SIG-M5 (cell line): ENCODE measurements at regions not wholly inside any gene's neighbourhood (a gene's known extent, or its start where the extent isn't known, plus 50 kb on each side); places are given as distances from the start of the nearest gene placed in this dataset.
"Not testable (repeated sequence)": the region's sequence is repeated elsewhere in the genome, so short reads cannot be mapped to it uniquely, and the experiment has no call there.

ENCODE experiments used
- DNase-seq: peaks from one replicate; lab custom pipeline; 2025; lab: John Stamatoyannopoulos, UW

DNA sequence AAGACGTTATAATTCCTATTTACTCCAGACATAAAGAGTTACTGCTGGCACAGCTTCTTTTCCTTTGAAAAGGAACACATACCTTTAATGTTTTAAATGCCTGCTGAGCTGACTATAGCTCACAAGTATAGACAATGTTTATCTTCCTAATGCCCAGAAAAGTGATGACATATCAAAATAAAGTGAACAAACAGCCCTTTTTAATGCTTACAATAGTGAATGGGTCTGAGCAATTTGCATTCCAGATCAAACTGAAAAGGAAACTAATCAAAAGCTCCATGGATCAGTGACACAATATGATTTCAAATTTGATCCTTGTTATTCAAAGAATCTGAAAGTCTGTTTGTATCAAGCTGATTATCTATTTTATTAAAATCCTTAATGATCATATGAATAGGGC, 233.6 kb upstream of the SEMA3E start:
- DNase-seq = no peak

DNA sequence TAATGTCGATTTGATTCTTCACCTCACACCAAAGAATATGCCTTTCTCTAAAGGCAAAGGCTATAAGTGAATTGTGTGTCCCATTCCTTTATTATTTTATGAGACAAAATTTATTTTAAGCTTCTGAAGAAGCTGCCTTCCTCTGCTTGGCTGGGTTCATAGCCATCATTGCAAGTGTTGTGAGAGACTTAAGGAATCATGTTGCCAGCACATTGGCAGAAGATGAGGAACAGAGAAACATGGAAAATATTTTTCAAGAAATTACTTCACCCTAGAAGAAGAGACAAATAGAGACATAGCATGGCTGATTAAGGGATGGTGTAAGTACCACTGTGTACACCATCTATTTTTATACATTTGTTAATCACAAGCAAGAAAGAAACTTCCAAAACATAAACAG, 230.1 kb upstream of the SEMA3E start:
- no peak for DNase-seq

DNA sequence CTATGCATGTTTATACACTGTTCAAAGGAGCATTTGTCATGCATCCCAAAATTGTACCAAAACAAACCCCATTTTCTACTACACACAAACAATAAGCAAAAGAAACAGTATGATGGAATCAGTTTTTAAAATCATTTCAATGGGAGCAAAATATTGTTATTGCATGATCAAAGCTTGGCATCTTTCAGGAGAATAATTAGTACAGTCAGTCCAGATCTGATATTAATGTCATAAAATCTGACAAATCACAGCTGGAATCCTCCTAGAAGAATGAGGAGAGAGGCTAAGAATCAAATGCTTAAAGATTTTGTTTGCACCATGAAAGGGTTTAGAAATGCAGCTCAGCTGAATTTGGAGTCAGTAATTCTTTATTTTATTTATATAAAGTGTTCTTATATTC, 229.7 kb upstream of the SEMA3E start:
- no peak for DNase-seq

DNA sequence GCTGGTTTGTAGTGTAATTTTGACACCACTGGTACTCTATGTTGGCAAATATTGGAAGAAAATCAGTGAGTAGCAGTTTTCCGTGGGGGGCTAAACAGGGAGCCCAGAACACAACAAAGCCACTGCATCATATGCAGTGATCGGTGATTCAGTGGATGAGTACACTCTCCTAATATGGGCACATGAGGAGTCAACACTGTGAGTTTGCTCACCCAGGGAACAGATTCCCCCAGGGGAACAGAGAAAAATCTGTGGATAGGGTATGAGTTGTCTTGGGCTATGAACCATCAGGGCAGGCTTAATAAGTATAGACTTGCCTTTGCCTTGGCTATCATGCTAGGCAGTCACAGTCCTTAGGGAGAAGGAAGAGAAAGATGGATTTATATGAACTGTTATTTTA, 227.7 kb upstream of the SEMA3E start:
- peak; percentile 1 for DNase-seq

DNA sequence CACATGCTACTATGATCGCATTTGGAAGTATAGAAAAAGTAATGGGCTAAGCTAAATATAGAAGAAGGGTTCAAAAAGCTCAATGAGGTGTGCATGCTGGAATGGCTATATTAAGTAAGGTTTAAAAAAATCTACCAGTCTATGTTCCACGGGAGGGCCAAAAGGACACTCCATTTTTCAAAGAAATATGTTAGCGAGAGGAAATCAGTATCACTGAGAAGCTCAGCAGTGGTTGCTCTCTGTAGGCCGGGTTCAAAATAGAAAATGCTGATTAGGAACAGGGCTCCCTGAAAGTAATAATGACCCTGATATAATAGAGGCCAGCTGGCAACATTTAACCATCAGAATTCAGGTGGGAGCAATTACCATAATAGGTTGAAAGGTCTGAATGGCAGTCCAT, 224.5 kb upstream of the SEMA3E start:
- DNase-seq = no peak

DNA sequence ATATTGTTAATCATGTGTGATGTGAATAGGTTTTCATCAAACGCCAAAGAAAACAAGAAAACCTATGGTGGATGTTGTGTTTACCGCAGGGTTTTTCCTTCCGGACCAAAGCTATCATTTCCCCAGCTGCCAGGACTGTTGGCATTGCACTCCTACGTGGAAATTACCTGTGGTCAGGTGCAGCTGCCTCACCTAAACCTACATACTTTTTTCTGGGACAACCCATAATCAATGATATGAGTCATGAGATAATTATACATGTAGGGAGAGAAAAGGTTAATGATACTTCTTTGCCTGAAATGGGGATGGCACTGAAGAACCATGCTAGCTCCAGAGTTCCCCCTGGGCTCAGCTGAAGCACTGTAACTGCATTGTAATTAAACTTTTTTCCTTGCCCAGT, 223.6 kb upstream of the SEMA3E start:
- no peak for DNase-seq

DNA sequence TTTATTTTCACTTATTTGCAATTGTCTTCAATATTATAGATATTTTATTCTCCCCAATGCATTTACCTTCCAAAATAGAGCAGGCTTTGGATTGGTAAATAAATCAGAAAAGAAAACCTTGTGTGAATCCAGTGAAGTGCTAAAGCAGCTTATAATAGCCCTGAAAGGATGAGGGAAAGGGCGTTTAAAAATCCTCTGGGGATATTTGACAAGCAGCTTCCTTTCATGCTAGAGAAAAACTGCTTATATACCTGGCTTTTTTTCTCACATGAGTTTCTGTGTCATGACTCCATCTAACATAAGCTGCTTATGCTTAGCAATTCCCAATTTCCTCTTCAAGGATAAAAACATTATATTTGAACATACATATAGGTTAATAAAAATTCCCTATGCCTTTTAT, 221.6 kb upstream of the SEMA3E start:
- no peak for DNase-seq

DNA sequence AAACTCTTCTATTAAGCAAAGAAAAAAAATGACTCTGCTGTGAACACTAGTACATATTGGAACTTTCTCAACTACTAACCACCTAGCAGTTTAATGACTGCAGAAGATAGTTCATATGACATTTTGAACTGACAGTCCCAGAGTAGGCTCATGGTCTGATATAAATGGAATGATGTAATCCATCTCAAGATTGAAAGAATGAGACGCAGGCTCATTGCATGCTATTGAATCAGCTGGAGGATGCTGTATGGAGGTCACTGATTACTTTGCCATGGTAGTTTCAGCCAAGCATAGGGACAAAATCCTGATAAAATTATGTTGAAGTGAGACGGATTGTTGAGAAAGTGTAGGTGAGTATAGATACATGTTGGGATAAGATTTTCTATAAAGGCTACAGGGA, 217.6 kb upstream of the SEMA3E start:
- no peak for DNase-seq

DNA sequence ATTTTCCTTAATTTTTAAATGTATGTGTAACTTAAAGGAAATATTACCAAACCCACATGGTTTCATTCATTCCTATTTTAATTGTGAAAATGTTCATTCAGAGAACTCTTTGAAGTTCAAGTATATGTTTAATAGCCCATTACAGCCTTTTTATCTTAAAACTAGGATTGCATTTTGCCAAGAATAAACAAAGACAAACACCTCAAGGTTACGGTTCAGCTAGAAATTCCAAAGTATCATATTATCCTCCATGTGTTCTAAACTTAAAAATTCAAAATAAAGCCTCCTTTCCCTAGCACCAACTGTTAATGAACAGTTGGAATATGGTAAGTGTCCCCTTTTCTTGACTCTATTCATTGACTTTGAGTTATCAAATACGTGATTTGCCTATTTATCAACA, 215.6 kb upstream of the SEMA3E start:
- DNase-seq = no peak

DNA sequence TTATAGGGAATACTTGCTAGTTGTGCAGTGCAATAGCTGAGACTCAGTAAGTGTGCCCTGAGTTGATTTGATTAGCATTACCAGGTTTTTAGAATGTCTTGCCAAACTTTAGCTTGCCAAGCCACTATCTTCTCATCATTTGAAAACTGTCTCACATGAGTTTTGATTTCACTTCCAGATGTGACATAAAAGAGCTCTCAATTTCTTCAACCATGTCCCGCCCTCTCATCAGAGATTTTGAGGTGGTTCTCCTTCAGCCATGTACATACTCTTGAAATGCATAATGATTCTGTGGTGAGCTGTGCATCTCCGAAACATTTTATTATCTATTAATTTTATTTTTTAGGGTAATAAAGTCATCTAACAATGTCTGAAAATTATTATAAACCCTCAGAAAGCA, 215.0 kb upstream of the SEMA3E start:
- DNase-seq = no peak

DNA sequence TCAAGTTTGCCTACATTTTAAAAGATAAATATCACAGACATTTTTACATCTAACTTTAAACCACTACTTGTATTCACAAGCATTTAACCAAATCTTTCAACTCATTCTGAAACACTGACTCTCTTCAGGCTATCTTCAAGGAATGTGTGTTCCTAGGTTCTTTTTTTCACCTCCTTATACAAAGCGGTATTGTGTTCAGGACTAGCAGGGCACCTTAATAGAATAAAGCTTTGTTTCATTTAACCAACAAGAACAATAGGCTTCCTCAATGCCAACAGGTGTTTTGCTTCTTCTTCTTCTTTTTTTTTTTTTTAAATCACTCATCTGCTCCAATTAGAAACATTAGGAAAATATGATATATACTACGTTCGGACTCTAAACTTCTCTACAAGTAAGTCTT, 212.9 kb upstream of the SEMA3E start:
- DNase-seq = no peak

DNA sequence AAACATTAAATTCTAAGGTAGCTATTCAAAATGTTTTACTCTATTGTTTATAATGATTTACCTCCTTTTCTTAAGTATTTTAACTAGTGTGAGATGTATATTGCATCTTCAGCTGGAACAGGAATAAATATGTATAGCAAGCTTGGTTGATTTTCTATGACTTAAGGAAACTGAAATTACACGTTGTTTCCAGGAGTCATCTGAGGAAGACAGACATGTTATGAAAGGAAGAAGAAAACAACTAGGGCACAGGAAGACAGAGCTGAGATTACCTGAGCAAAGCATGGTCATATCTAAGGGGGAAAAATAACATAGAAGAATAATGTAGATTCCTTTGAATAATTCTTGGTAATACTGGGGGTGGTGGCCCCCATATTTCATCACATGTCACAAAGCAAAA, 210.9 kb upstream of the SEMA3E start:
- DNase-seq = no peak

DNA sequence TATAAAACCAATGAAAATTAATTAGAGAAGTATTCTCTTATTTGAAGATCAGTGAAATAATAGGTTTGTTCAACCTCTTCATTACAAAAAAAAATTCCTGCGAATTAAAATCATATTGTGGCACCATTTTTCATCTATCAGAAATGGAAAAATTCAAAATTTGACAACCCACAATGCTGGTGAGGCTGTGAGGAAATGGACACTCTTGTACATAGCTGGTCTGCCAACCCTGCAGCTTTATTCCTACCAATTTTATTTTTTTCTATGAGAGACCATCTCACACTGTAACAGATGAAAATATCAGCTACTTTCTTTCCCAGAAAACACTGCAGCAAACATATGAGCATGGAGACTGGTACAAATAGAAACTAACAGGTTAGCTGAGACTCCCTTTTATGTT, 208.8 kb upstream of the SEMA3E start:
- DNase-seq = no peak

DNA sequence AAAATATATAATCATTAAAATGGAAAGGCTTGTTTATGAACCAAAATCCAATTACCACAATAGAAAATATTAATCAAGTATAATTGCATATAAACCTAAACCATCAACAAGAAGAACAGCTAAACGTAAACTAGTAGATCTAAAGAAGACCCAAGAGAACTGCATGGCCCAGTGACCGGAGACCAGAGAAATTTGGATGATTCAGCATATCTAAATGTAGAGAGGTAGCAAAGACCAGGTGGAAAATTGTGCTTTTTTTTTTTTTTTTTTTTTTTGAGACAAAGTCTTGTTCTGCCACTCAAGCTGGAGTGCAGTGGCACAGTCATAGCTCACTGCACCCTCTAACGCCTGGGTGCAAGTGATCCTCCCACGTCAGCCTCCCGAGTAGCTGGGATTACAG, 207.2 kb upstream of the SEMA3E start:
- no peak for DNase-seq

DNA sequence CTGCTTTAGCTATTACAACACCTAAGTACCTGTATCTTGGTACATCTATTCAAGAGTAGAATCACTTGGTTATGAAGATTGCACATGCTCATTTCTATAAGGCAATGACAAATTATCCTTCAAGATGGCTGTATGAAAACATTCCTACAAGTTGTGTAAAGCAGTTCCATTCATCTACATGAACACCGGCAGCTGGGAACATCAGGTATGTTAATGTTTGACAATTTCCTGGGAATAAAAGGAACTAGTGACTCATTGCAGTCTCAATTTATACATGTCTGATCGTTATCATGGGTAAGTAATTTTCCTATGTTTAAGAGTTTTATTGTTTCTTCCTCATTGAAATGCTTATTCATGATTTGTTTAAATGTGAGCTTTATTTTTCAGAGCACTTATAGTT, 203.2 kb upstream of the SEMA3E start:
- no peak for DNase-seq

DNA sequence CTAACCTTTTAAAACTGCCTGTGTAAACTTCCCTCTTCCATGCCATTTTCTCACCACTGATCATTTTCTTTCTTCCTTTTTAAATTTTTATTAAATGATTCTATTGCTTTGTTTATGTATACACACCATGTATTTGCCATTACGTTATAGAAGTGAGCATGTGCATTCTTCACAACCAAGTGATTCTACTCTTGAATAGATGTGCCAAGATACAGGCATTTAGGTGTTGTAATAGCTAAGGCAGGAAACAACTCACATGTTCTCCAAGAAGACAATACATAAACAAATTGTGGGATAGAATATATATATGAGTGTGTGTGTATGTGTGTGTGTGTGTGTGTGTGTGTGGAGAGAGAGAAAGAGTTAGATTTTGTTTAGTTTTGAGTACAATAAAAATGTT, 202.6 kb upstream of the SEMA3E start:
- DNase-seq = no peak

DNA sequence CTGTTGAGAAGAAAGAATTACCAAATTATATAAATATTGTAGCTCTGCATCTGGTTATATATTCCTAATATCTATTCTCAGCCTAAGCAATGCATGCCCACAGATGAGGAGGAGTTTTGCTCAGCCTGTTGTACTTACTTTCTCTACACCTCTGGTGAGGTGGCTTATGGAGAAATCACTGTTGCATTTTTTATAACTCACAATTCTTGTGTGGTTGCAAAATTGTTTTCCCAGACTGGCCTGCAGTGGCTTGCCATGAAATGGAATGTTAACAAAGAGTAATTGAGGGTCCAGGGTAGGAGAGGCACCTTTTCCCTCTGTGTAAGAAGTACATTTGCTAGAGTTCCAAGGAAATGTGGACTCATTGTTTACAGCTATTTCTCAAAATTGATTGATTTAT, 202.0 kb upstream of the SEMA3E start:
- no peak for DNase-seq

DNA sequence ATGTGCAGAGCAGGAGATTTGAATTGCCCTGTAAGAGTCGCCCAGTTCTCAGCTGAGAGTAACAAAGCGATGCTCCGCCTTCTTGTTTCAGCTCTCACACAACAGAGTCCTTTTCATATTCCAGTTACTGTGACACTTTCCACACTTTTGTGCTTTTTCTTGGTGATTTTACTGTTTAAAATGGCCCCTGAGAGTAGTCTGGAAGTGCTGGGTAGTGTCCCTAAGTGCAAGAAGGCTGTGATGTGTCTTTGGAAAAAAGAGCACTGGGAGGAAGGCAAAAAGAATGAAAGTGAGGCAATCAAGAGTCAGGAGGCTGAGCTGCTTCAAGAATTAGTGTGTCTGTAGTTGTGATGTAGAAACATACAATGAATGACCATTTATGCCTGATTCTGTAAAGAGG, 201.2 kb upstream of the SEMA3E start:
- no peak for DNase-seq

DNA sequence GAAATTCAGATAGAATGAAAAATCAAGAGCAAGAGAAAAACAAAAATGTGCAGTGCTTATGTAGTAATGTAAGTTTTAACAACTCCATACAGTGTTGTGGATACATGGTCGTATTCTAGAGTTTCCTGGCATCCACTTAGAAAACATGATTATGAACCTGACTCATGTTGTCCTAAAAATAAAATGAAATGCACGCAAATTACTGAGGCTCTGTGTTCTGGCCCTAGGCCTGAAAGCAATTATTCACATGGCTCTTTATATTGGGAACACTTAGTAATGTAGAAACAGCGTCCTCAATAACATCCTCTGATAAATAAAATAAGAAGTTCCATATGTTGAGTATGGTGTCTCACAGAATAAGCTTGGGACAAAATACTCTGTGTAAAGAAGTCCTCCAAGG, 200.2 kb upstream of the SEMA3E start:
- no peak for DNase-seq

DNA sequence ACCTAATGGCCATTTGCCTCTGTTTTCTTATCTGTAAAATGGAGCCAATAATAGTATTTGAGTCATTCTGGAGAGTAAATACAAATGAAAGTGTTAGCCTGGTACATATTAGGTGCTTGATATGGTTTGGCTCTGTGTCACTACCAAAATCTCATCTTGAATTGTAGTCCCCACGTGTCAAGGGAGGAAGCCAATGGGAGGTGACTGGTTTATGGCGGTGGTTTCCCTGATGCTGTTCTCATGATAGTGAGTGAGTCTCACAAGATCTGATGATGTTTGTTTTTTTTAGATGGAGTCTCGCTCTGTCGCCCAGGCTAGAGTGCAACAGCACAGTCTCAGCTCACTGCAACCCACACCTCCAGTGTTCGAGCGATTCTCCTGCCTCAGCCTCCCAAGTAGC, 194.0 kb upstream of the SEMA3E start:
- DNase-seq = no peak

DNA sequence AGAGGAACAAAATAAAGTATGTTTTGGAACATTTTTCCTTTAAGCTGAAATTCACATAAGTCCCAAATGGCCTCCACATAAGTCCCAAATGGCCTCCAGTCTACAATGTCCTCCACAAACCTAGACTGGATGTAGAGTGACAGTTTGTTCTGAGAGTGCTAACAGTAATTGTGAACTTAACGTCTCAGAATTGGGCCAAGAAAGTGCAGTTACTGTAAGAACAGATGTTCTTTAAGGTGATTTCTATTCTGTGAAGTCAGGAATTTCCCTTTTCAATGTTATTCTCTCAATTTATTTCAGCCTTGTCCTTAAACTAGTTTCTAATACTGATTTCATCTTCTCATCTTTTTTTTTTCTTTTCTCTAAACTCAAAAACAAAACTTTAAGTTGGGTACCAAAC, 188.7 kb upstream of the SEMA3E start:
- no peak for DNase-seq

DNA sequence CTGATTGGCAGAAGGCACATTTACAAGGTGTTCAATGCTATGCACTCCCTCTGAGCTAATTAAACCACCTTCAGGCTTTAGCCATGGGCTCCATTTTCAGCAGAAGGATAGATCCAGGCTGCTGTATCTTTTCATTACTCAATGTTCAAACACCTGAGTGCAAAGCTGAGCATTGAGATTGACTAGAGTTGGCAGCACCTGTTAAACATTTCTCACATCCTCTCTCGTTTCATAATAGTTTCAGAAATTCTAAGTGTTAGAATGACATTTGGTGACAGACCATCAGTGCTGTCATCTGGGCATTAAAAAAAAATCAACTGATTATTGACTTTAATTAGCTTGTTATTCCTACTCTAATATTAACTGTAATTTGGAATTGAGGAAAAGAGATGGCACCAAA, 187.1 kb upstream of the SEMA3E start:
- DNase-seq = no peak

DNA sequence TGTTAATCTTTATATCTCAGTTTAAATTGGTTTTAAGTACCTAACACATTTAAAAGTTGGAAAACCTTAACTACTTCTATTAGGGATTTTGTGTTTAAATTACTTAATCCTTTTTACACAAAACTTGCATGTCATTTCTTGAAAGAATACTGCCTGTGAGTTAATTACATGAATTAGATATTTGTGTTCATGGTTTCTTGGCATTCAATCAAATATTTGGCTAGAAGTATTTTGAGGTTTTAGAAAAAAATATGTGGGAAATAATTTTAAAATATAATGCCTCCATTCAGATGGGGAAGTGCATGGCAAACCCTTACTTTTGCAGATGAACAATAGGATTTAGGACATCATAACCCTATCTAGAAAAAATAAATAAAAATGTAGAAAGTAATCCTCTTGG, 186.5 kb upstream of the SEMA3E start:
- DNase-seq = no peak

DNA sequence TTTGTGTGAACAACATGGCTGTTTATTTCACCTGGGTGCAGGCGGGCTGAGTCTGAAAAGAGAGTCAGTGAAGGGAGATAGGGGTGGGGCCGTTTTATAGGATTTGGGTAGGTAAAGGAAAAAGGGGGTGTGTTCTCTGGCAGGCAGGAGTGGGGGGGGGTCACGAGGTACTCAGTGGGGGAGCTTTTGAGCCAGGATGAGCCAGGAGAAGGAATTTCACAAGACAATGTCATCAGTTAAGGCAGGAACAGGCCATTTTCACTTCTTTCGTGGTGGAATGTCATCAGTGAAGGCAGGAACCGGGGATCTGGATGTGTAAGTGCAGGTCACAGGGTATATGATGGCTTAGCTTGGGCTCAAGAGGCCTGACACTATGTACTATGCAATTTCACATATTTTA, 184.8 kb upstream of the SEMA3E start:
- DNase-seq = not testable (repeated sequence)

DNA sequence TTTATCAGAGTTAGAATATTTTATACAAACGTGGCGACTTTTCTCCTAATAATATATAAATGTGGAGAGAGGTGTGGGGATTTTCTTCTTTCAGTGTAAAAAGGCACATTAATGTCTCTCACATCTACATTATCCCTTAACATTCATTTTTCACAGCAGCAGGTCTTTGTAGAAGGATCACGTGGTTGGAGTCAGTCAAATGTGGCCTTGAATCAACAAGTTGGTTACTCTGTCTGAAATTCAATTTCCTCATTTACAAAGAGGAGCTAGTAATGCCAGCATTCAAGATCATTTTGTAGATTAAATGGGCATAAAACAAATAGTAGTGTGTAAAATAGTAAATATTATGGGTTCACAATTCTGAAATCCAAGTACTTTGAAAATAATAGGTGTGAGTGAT, 183.1 kb upstream of the SEMA3E start:
- no peak for DNase-seq

DNA sequence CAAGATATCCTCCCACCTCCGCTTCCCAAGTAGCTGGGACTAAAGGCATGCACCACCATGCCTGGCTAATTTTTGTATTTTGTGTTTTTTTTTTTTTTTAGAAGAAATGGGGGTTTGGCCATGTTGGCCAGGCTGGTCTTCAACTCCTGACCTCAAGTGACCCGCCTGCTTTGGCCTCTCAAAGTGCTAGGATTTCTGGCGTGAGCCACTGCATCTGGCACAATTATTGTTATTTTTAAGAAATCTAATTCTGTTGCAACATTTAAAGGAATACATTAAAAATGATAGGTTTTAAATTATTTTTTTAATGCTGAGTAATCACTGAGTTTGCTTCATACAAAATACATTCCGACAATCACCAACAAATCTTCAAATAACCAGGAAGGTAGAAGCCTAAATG, 178.1 kb upstream of the SEMA3E start:
- no peak for DNase-seq
